Uterus (tissue), 3 donors: ENCODE measurements at regions not wholly inside any gene's neighbourhood (a gene's known extent, or its start where the extent isn't known, plus 50 kb on each side); places are given as distances from the start of the nearest gene placed in this dataset.

Experiments used
- DNase-seq, 2 donors: peaks; one replicate each; pipeline ENCODE4 v3.0.0-alpha.2; 2019 to 2020
- H3K27ac ChIP-seq, 2 donors: fragments of 200-600 bp; sonication (generic); 1 replicate in 1 of 2; 2 replicates in 1 of 2; pipeline ENCODE4 v1.5.1; 2016 to 2018
- H3K27me3 ChIP-seq, 2 donors: fragments of 200-600 bp; sonication (generic); one replicate each; pipeline ENCODE4 v1.5.1; 2018 to 2019; ENCODE audit warnings: control low read depth in 1 of 2
- H3K36me3 ChIP-seq, 2 donors: fragments of 200-600 bp; sonication (generic); one replicate each; pipeline ENCODE4 v1.5.1; 2019; ENCODE audit warnings: control low read depth in 1 of 2
- H3K4me1 ChIP-seq, 2 donors: fragments of 200-600 bp; sonication (generic); one replicate each; pipeline ENCODE4 v1.5.1; 2018 to 2019; ENCODE audit warnings: control low read depth in 1 of 2
- H3K4me3 ChIP-seq, 2 donors: fragments of 200-600 bp; sonication (generic); 1 replicate in 1 of 2; 2 replicates in 1 of 2; pipeline ENCODE4 v1.5.1; 2018 to 2019; ENCODE audit warnings: mild to moderate bottlenecking in 1 of 2
- H3K9me3 ChIP-seq, 2 donors: fragments of 200-600 bp; sonication (generic); one replicate each; pipeline ENCODE4 v1.5.1; 2019; ENCODE audit warnings: control low read depth in 1 of 2
- CTCF ChIP-seq, 4 experiments: fragments of 200-600 bp in 2 of 4; fragments of 450-650 bp in 2 of 4; sonication (generic) in 2 of 4; IDR thresholded peaks; one replicate each; pipeline ENCODE4 v1.5.1; 2016 to 2019; ENCODE audit warnings: antibody characterized with exemption in 4 of 4, mild to moderate bottlenecking in 2 of 4, moderate library complexity in 1 of 4
- POLR2A ChIP-seq, 2 donors: fragments of 450-650 bp; IDR thresholded peaks; one replicate each; pipeline ENCODE4 v1.6.1; 2016; ENCODE audit warnings: antibody characterized with exemption in 2 of 2, mild to moderate bottlenecking in 1 of 2, moderate library complexity in 1 of 2
- intact Hi-C: fragments of 100-400 bp; cut with DNase I; formaldehyde crosslinking; loops from one replicate; pipeline ENCODE4 v1.15.1; 2023; ENCODE audit warnings: low total_unique reads
- donor health status: DM: yes; HTN: yes; CAD: no.

DNA sequence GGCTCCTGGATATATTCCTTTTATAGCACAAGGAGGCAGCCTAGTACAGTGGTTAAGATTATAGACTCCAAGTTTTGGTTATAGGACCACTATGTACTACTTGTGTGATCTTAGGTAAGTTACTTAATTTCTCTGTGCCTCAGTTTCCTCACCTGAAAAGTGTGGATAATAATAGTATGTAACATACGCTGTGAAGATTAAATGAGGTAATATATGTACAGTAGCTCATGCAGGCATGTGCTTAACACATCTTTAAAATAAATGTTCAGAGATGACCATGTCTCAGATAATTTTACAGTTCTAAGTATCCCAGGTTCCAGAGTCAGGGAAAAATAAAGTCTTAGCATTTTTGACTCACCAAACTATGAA lies 55.7 kb upstream of the TRABD2B start:
- intact Hi-C loops = no loop called here
- H3K27me3 ChIP-seq = no peaks in the 10 kb centered on the region
- H3K4me1 ChIP-seq = no peaks in the 10 kb centered on the region
- H3K4me3 ChIP-seq = no peak overlapping the region
- DNase-seq = no peak
- H3K36me3 ChIP-seq = no peaks in the 10 kb centered on the region
- H3K9me3 ChIP-seq = no peaks in the 10 kb centered on the region
- TF ChIP-seq POLR2A (IDR thresholded peaks at IDR 0.05) (no peak), CTCF (IDR thresholded peaks at IDR 0.05) (no peak)
- no peak overlapping the region for H3K27ac ChIP-seq

DNA sequence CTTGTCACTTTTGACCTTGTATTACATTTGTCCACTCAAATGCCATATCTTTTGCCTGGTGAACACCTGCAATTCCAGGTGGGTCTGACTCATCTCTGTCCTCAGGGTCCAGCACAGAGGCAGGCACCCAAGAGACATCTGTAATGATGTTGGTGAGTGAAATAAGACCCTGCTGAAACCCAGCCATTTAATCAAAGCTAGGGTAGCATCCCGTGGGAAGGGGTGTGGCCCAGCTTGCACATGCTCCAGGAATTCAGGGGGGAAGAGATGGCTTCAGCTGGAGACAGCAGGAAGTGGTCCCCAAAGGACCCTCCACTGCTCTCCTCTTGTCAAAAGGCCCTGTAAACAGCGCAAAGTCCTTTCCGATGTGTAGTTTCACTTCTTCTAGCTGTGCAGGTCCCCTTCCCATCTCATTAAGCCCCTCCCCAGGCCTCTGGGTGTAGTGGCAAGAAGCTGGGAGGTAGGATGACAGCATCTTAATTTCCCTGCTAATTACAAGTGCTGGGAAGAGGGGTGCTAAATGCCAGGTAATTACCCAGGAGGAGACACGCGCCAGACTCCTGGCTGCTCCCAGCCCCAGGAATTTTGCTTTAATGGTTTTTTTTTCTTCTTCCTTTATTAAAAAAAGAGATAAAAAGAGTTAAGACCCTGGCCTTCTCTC lies 54.4 kb upstream of the TRABD2B start:
- H3K9me3 ChIP-seq = no peaks in the 10 kb centered on the region
- H3K4me3 ChIP-seq = no peak overlapping the region
- no peak for DNase-seq
- no peaks in the 10 kb centered on the region for H3K36me3 ChIP-seq
- H3K27ac ChIP-seq = no peak overlapping the region
- no peaks in the 10 kb centered on the region for H3K4me1 ChIP-seq
- TF ChIP-seq CTCF (IDR thresholded peaks at IDR 0.05) = no peak
- no peak for TF ChIP-seq POLR2A (IDR thresholded peaks at IDR 0.05)
- no peaks in the 10 kb centered on the region for H3K27me3 ChIP-seq
- intact Hi-C loops = no loop called here

DNA sequence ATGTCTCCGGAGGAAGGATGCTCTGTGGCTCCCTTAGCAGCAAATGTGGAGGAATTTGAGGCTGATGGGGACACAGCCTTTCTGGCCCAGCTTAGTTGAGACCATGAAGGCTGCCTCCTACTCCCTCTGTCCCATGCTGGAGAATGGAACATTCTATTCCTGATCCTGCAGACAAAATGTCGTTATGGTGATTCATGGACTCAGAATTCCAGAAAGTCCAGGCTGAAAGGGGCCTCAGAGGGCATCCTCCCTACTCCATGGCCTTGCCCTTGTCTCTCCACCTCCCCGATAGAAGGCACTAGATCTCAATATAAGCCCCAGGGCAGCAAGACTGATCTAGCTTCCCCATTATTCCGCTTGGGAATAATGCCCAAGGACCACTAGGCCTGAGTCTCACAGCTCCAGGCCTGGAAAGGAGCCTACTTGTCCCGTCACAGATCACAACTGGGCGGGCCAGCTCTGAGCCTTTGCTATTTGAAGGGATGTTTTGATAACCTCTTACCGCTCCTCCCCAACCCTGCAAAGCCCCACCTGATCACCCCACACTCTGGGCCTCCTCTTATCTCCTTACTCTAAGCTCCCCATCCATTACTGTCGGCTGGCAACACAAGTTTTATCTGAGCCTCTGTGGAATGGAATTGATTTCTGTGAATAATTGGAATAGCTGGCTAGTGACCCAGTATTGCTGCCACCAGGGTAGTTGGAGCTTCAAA lies 52.8 kb upstream of the TRABD2B start:
- intact Hi-C loops = no loop called here
- H3K36me3 ChIP-seq = no peaks in the 10 kb centered on the region
- H3K4me1 ChIP-seq = no peaks in the 10 kb centered on the region
- H3K27ac ChIP-seq = no peak overlapping the region
- H3K27me3 ChIP-seq = no peaks in the 10 kb centered on the region
- TF ChIP-seq POLR2A (IDR thresholded peaks at IDR 0.05) (no peak), CTCF (IDR thresholded peaks at IDR 0.05) (no peak)
- no peak overlapping the region for H3K4me3 ChIP-seq
- no peaks in the 10 kb centered on the region for H3K9me3 ChIP-seq
- DNase-seq = no peak

DNA sequence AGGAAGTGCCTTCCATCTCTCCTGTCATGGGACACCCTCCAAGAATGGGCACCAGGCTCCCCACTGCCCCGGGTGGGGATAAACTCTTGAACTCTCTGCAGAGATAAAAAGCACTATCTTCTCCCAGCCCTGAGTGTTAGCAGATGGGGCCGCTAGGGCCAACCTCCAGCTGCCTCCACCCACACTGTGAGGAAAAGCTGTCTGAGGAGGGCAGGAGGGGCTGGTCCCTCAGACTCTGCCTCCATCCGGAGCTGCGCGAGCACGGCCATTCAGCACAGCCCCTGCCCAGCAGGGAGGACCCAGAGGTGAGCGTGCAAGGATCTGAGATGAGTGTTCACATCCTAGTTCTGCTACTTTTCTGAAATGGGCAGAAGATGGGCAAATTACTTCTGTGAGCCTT lies 51.8 kb upstream of the TRABD2B start:
- Histone ChIP-seq H3K4me1 (no peaks in the 10 kb centered on the region), H3K9me3 (no peaks in the 10 kb centered on the region), H3K36me3 (no peaks in the 10 kb centered on the region), H3K27ac (no peak overlapping the region), H3K4me3 (no peak overlapping the region), H3K27me3 (no peaks in the 10 kb centered on the region)
- DNase-seq = no peak
- intact Hi-C loops = no loop called here
- TF ChIP-seq CTCF (IDR thresholded peaks at IDR 0.05) (no peak), POLR2A (IDR thresholded peaks at IDR 0.05) (no peak)

- no peaks in the 10 kb centered on the region for H3K9me3 ChIP-seq
- intact Hi-C loops = no loop called here
- no peak overlapping the region for H3K27ac ChIP-seq
- no peaks in the 10 kb centered on the region for H3K27me3 ChIP-seq
- no peak overlapping the region for H3K4me3 ChIP-seq
- TF ChIP-seq CTCF (IDR thresholded peaks at IDR 0.05) = no peak
- TF ChIP-seq POLR2A (IDR thresholded peaks at IDR 0.05) = no peak
- no peaks in the 10 kb centered on the region for H3K4me1 ChIP-seq
- DNase-seq = no peak
- no peaks in the 10 kb centered on the region for H3K36me3 ChIP-seq
These were observed 50.9 kb upstream of the TRABD2B start for GRCh38 chr1:48048064-48048463.
